AG04450 (cell line): ENCODE measurements at regions not wholly inside any gene's neighbourhood (a gene's known extent, or its start where the extent isn't known, plus 50 kb on each side); places are given as distances from the start of the nearest gene placed in this dataset.
"Not testable (repeated sequence)": the region's sequence is repeated elsewhere in the genome, so short reads cannot be mapped to it uniquely, and the experiment has no call there.

ENCODE experiments used
- CTCF ChIA-PET: fragments of 300-600, 350-600 bp; formaldehyde crosslinking; extraction: SDS; loops from one replicate; lab custom pipeline; 2022; ENCODE audit warnings: antibody characterized with exemption, inconsistent platforms; lab: Charles Lee
- POLR2A ChIA-PET: fragments of 350-600 bp; formaldehyde crosslinking; extraction: SDS; loops from one replicate; lab custom pipeline; 2021; ENCODE audit warnings: antibody characterized with exemption, inconsistent platforms; lab: Yijun Ruan, JAX
- DNase-seq: peaks from one replicate; pipeline ENCODE4 v3.0.0-alpha.2; 2011; ENCODE audit warnings: low read depth, low spot score
- H3K27ac ChIP-seq: one replicate; pipeline ENCODE4 v1.5.1; 2012; ENCODE audit warnings: low read depth, low read length, control low read depth
- H3K27me3 ChIP-seq: one replicate; pipeline ENCODE4 v1.6.0; 2012; ENCODE audit warnings: low read length; ENCODE audit not compliant: control insufficient read depth, insufficient read depth
- H3K4me3 ChIP-seq: 2 replicates; pipeline ENCODE4 v1.5.1; 2011; ENCODE audit warnings: mild to moderate bottlenecking, low read depth, low read length, control low read depth
- H3K9me3 ChIP-seq: 2 replicates; pipeline ENCODE4 v1.5.1; 2012; ENCODE audit warnings: low read length; ENCODE audit not compliant: control insufficient read depth, insufficient read depth
- CTCF ChIP-seq: IDR thresholded peaks from 2 replicates; pipeline ENCODE4 v1.5.1; 2011; ENCODE audit warnings: low read depth, low read length, control low read depth, inconsistent platforms

- Histone ChIP-seq H3K4me3 (no peak overlapping the region), H3K27ac (no peak overlapping the region), H3K27me3 (no peaks in the 10 kb centered on the region), H3K9me3 (no peaks in the 10 kb centered on the region)
- no peak for DNase-seq
- POLR2A ChIA-PET: no interaction called here
- TF ChIP-seq CTCF: no peak
- CTCF ChIA-PET: no interaction called here
These were observed 500.1 kb upstream of the CCDC196 start for GRCh38 chr14:65986041-65986440.

GRCh38 chr14:65989981-65990380 lies 496.2 kb upstream of the CCDC196 start:
- TF ChIP-seq CTCF: no peak
- H3K27me3 ChIP-seq: no peaks in the 10 kb centered on the region
- no peak overlapping the region for H3K27ac ChIP-seq
- no peaks in the 10 kb centered on the region for H3K9me3 ChIP-seq
- DNase-seq: no peak
- H3K4me3 ChIP-seq: no peak overlapping the region
- CTCF ChIA-PET: interaction anchor here (1.2 kb wide), 1 partner anchor 31 kb away, joined by 3 read pairs; no protein-coding TSS in a partner anchor
- POLR2A ChIA-PET: no interaction called here

- ChIA-PET CTCF (no interaction called here), POLR2A (no interaction called here)
- TF ChIP-seq CTCF: no peak
- no peak overlapping the region for H3K4me3 ChIP-seq
- no peaks in the 10 kb centered on the region for H3K9me3 ChIP-seq
- no peak overlapping the region for H3K27ac ChIP-seq
- H3K27me3 ChIP-seq: no peaks in the 10 kb centered on the region
- DNase-seq: no peak
These were observed 495.1 kb upstream of the CCDC196 start for GRCh38 chr14:65991104-65991503.

- H3K27ac ChIP-seq, H3K9me3 ChIP-seq, CTCF ChIA-PET, H3K27me3 ChIP-seq, DNase-seq, H3K4me3 ChIP-seq: not testable (repeated sequence)
- POLR2A ChIA-PET: interaction anchor here (0.5 kb wide), 1 partner anchor 196 kb away, joined by 4 read pairs; no protein-coding TSS in a partner anchor
These were observed 494.2 kb upstream of the CCDC196 start for GRCh38 chr14:65991935-65992334.

GRCh38 chr14:65993103-65993502 lies 493.1 kb upstream of the CCDC196 start:
- H3K4me3 ChIP-seq: no peak overlapping the region
- ChIA-PET POLR2A (no interaction called here), CTCF (no interaction called here)
- H3K27me3 ChIP-seq: no peaks in the 10 kb centered on the region
- no peak overlapping the region for H3K27ac ChIP-seq
- no peaks in the 10 kb centered on the region for H3K9me3 ChIP-seq
- no peak for DNase-seq
- TF ChIP-seq CTCF: no peak

- Histone ChIP-seq H3K27ac (no peak overlapping the region), H3K4me3 (no peak overlapping the region), H3K9me3 (no peaks in the 10 kb centered on the region), H3K27me3 (no peaks in the 10 kb centered on the region)
- ChIA-PET POLR2A (no interaction called here), CTCF (no interaction called here)
- no peak for TF ChIP-seq CTCF
- no peak for DNase-seq
These were observed 492.2 kb upstream of the CCDC196 start for GRCh38 chr14:65993996-65994395.
